Glutamatergic neuron (in vitro differentiated cells): ENCODE measurements at regions not wholly inside any gene's neighbourhood (a gene's known extent, or its start where the extent isn't known, plus 50 kb on each side); places are given as distances from the start of the nearest gene placed in this dataset.

Experiments
- DNase-seq: peaks from one replicate; pipeline ENCODE4 v3.0.0; 2022
- H3K27ac Mint-ChIP-seq: one replicate; pipeline ENCODE4 v1.8.0; 2020; ENCODE audit warnings: mild to moderate bottlenecking, mixed read lengths, inconsistent platforms; ENCODE audit not compliant: unreplicated experiment
- H3K27me3 Mint-ChIP-seq: one replicate; pipeline ENCODE4 v1.8.0; 2020; ENCODE audit warnings: mild to moderate bottlenecking, moderate library complexity, mixed read lengths, inconsistent platforms; ENCODE audit not compliant: unreplicated experiment
- H3K36me3 Mint-ChIP-seq: one replicate; pipeline ENCODE4 v1.8.0; 2020; ENCODE audit warnings: mild to moderate bottlenecking, mixed read lengths, inconsistent platforms; ENCODE audit not compliant: unreplicated experiment
- H3K4me1 Mint-ChIP-seq: one replicate; pipeline ENCODE4 v1.8.0; 2020; ENCODE audit warnings: mild to moderate bottlenecking, low read depth, mixed read lengths, inconsistent platforms; ENCODE audit not compliant: unreplicated experiment
- H3K4me3 Mint-ChIP-seq: one replicate; pipeline ENCODE4 v1.8.0; 2020; ENCODE audit warnings: mild to moderate bottlenecking, mixed read lengths, inconsistent platforms; ENCODE audit not compliant: unreplicated experiment
- H3K9me3 Mint-ChIP-seq: one replicate; pipeline ENCODE4 v1.8.0; 2020; ENCODE audit warnings: mild to moderate bottlenecking, moderate library complexity, mixed read lengths, inconsistent platforms; ENCODE audit not compliant: unreplicated experiment
- CTCF ChIP-seq: fragments of 200-600 bp; sonication (generic); IDR thresholded peaks from one replicate; pipeline ENCODE4 v1.5.0; 2021; ENCODE audit not compliant: partially characterized antibody, unreplicated experiment

GRCh38 chr4:141416677-141417363 lies 196.1 kb downstream of the ZNF330 start:
- no peak for DNase-seq
- Mint-ChIP-seq H3K27ac (no peak overlapping the region), H3K9me3 (no peaks in the 10 kb centered on the region), H3K27me3 (no peaks in the 10 kb centered on the region), H3K36me3 (no peaks in the 10 kb centered on the region), H3K4me1 (no peaks in the 10 kb centered on the region), H3K4me3 (no peak overlapping the region)
- TF ChIP-seq CTCF: no peak

- no peak for TF ChIP-seq CTCF
- Mint-ChIP-seq H3K4me1 (no peaks in the 10 kb centered on the region), H3K36me3 (no peaks in the 10 kb centered on the region), H3K4me3 (no peak overlapping the region), H3K9me3 (no peaks in the 10 kb centered on the region), H3K27me3 (no peaks in the 10 kb centered on the region), H3K27ac (no peak overlapping the region)
- no peak for DNase-seq
These were observed 196.7 kb downstream of the ZNF330 start for GRCh38 chr4:141417387-141417786.

- Mint-ChIP-seq H3K27ac (no peak overlapping the region), H3K36me3 (no peaks in the 10 kb centered on the region), H3K4me3 (no peak overlapping the region), H3K9me3 (no peaks in the 10 kb centered on the region), H3K27me3 (no peaks in the 10 kb centered on the region), H3K4me1 (no peaks in the 10 kb centered on the region)
- TF ChIP-seq CTCF: no peak
- DNase-seq: no peak
These were observed 204.4 kb downstream of the ZNF330 start for GRCh38 chr4:141425124-141425523.

- H3K36me3 Mint-ChIP-seq: no peaks in the 10 kb centered on the region
- no peaks in the 10 kb centered on the region for H3K9me3 Mint-ChIP-seq
- DNase-seq: no peak
- H3K4me3 Mint-ChIP-seq: no peak overlapping the region
- H3K27ac Mint-ChIP-seq: no peak overlapping the region
- no peak for TF ChIP-seq CTCF
- H3K27me3 Mint-ChIP-seq: no peaks in the 10 kb centered on the region
- no peaks in the 10 kb centered on the region for H3K4me1 Mint-ChIP-seq
These were observed 207.1 kb downstream of the ZNF330 start for GRCh38 chr4:141427726-141428296.

- DNase-seq: no peak
- Mint-ChIP-seq H3K4me3 (no peak overlapping the region), H3K27ac (no peak overlapping the region), H3K36me3 (no peaks in the 10 kb centered on the region), H3K9me3 (no peaks in the 10 kb centered on the region), H3K27me3 (no peaks in the 10 kb centered on the region), H3K4me1 (no peaks in the 10 kb centered on the region)
- no peak for TF ChIP-seq CTCF
These were observed 206.4 kb upstream of the IL15 start for GRCh38 chr4:141429933-141430332.
